WERI-Rb-1 (cell line): ENCODE measurements at regions not wholly inside any gene's neighbourhood (a gene's known extent, or its start where the extent isn't known, plus 50 kb on each side); places are given as distances from the start of the nearest gene placed in this dataset.

ENCODE experiments used
- DNase-seq: peaks from one replicate; pipeline ENCODE4 v3.0.0-alpha.2; 2020
- H3K27ac ChIP-seq: fragments of 250-450 bp; sonication (Bioruptor Pico); 2 replicates; pipeline ENCODE4 v1.5.1; 2020; ENCODE audit warnings: mild to moderate bottlenecking, moderate library complexity
- H3K27me3 ChIP-seq: fragments of 250-450 bp; sonication (Bioruptor Pico); 2 replicates; pipeline ENCODE4 v1.5.1; 2021; ENCODE audit warnings: mild to moderate bottlenecking, low read depth, moderate library complexity; ENCODE audit not compliant: insufficient read depth, severe bottlenecking
- H3K36me3 ChIP-seq: fragments of 250-450 bp; sonication (Bioruptor Pico); 2 replicates; pipeline ENCODE4 v1.5.1; 2020; ENCODE audit warnings: mild to moderate bottlenecking, moderate library complexity
- H3K4me3 ChIP-seq: 2 replicates; pipeline ENCODE4 v1.5.1; 2011; ENCODE audit warnings: low read depth, mild to moderate bottlenecking, control low read depth, low read length
- H3K9me3 ChIP-seq: fragments of 250-450 bp; sonication (Bioruptor Pico); 2 replicates; pipeline ENCODE4 v1.5.1; 2021; ENCODE audit warnings: mild to moderate bottlenecking, moderate library complexity; ENCODE audit not compliant: severe bottlenecking
- CTCF ChIP-seq: IDR thresholded peaks from 2 replicates; pipeline ENCODE4 v1.5.1; 2011; ENCODE audit warnings: low read depth, mild to moderate bottlenecking, control low read depth, inconsistent platforms, low read length

- Histone ChIP-seq H3K27ac (no peak overlapping the region), H3K27me3 (no peaks in the 10 kb centered on the region), H3K36me3 (no peaks in the 10 kb centered on the region), H3K4me3 (no peak overlapping the region), H3K9me3 (no peaks in the 10 kb centered on the region)
- no peak for TF ChIP-seq CTCF
- no peak for DNase-seq
Measured at GRCh38 chr2:77937366-77937765, 415.2 kb upstream of the LRRTM4 start.

- DNase-seq, result no peak
- Histone ChIP-seq H3K9me3 (no peaks in the 10 kb centered on the region), H3K27ac (no peak overlapping the region), H3K4me3 (no peak overlapping the region), H3K27me3 (no peaks in the 10 kb centered on the region), H3K36me3 (no peaks in the 10 kb centered on the region)
- TF ChIP-seq CTCF, result no peak
Measured at GRCh38 chr2:77938462-77938861, 416.3 kb upstream of the LRRTM4 start.

GRCh38 chr2:77939370-77939769 is 417.2 kb upstream of the LRRTM4 start:
- Histone ChIP-seq H3K36me3 (no peaks in the 10 kb centered on the region), H3K9me3 (no peaks in the 10 kb centered on the region), H3K27me3 (no peaks in the 10 kb centered on the region), H3K27ac (no peak overlapping the region), H3K4me3 (no peak overlapping the region)
- no peak for TF ChIP-seq CTCF
- DNase-seq, result no peak

GRCh38 chr2:77939801-77940200 is 417.6 kb upstream of the LRRTM4 start:
- Histone ChIP-seq H3K36me3 (no peaks in the 10 kb centered on the region), H3K4me3 (no peak overlapping the region), H3K9me3 (no peaks in the 10 kb centered on the region), H3K27me3 (no peaks in the 10 kb centered on the region), H3K27ac (no peak overlapping the region)
- no peak for TF ChIP-seq CTCF
- DNase-seq, result no peak

GRCh38 chr2:77954931-77955330 is 432.8 kb upstream of the LRRTM4 start:
- Histone ChIP-seq H3K27ac (no peak overlapping the region), H3K4me3 (no peak overlapping the region), H3K36me3 (no peaks in the 10 kb centered on the region), H3K9me3 (no peaks in the 10 kb centered on the region), H3K27me3 (no peaks in the 10 kb centered on the region)
- no peak for DNase-seq
- TF ChIP-seq CTCF, result peak; percentile 36; the same call in 1 of the 2 replicates

- no peak for TF ChIP-seq CTCF
- no peaks in the 10 kb centered on the region for H3K9me3 ChIP-seq
- H3K36me3 ChIP-seq, result no peaks in the 10 kb centered on the region
- H3K27ac ChIP-seq, result no peak overlapping the region
- H3K4me3 ChIP-seq, result no peak overlapping the region
- no peaks in the 10 kb centered on the region for H3K27me3 ChIP-seq
- DNase-seq, result no peak
Measured at GRCh38 chr2:77962943-77963342, 440.8 kb upstream of the LRRTM4 start.
